Ishikawa (cell line): ENCODE measurements at regions not wholly inside any gene's neighbourhood (a gene's known extent, or its start where the extent isn't known, plus 50 kb on each side); places are given as distances from the start of the nearest gene placed in this dataset.

Source experiments
- FOXM1 ChIP-seq: IDR thresholded peaks from 2 replicates; pipeline ENCODE4 v1.6.1; 2012; ENCODE audit warnings: low read depth, borderline replicate concordance
- TF ChIP-seq, protein P1 (sequence below): IDR thresholded peaks from 2 replicates; pipeline ENCODE4 v1.6.1; 2012

DNA sequence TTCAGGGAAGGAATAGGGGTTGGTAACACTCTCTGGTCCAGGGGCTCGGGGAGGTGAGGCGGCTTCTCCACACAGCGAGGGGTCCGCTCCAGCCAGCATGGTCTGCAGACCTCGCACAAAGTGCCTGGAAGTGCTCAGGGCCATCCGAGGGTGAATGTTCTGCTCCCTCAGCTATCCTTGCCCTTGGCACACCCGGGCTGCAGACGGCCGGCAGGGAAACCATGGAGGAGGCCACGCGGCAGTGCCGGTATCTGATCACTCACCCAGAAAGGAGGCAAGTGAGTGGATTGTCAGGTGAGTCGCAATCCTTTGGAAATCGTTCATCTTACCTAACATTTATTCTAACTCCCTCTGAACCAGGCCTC is 62.0 kb downstream of the DLL1 start:
- TF ChIP-seq, protein P1, sequence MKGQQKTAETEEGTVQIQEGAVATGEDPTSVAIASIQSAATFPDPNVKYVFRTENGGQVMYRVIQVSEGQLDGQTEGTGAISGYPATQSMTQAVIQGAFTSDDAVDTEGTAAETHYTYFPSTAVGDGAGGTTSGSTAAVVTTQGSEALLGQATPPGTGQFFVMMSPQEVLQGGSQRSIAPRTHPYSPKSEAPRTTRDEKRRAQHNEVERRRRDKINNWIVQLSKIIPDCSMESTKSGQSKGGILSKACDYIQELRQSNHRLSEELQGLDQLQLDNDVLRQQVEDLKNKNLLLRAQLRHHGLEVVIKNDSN = no peak
- TF ChIP-seq FOXM1 = no peak
